ENCODE measurements at regions not wholly inside any gene's neighbourhood (a gene's known extent, or its start where the extent isn't known, plus 50 kb on each side); places are given as distances from the start of the nearest gene placed in this dataset.
A peak's percentile ranks its signal among the peaks of the same experiment; 100 is the strongest.

DNA sequence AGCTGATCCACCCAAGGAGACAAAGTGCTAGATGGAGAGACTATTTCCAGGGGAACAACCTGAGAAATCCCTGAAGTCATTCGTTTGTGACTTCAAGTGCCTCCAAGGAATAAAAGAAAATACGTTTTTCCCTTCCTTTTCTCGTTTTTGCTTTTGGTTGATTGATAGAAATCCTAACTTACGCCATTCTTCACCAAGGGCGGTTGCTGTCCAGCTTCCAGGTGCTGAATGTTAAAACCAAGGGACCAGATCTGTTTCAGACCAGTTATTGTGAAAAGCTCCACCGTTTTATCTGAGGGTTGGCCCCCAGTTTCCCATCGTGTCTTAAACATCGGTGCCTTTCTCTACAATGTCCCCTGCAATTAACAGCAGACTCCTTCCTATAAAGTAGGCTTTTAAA lies 600.7 kb upstream of the SGCD start:
- DNase-seq = peak; percentile 21

DNA sequence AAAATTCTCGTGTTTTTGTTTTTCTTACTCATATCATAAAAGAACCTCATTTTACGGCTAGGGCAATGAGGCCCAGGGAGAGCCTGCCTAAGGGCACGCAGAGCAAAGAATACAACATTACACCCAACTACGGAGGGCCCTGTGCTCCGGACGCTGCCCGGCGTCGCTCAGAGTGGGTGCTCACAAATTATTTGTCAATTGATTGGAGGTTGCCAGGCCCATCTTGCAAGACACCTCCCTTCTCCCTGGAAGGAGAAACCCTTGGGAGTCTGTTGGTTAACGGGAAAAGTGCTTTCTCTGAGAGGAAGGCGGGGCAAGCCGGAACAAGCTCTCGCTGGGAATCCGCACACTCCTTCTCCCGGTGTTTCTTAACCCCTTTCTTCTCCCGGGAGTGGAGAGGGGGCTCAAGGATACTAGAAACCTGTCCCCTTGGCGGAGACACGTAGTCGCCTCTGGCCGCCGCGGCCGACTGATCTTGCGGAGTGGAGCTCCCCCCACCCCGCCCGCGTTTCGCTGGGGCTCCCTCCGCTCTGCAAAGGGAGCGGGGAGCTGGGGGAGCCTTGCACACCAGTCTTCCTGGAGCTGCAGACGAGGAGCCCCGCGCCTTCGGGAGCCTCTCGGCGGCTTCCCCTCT lies 599.3 kb upstream of the SGCD start:
- DNase-seq = no peak

DNA sequence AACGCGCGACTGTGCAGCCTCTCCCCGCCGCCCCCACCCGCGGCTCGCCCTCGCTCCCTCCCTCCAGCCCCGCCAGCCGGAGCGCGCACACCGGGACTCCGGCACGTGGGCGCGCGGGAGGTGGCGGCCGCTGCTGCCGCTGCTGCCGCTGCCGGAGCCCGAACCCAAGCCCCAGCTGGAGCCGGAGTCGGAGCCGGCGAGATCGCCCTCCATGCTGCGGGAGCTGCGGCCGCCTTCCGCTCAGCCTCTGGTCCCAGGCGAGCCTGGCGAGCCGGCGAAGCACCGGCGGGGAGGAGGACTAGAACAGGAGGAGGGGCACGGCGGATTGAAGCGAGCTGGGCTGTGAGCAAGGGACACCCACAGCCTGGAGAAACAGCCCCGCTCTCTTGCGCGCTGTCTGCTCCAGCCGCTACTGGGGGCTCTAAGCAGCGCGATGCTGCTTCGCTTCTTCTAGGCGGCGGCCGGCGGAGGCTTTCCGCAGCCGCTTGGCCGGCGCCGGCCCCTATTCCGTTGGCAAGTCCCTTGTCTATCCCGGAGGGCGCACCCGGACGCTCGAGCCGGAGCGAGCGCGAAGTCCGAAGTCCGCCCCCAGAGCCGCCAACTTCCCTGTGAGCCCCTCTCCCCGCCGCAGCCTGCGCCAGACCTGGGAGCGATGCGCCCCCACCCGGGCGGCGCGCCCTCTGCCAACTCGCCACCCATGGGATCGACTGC lies 598.7 kb upstream of the SGCD start:
- DNase-seq = peak; percentile 86

DNA sequence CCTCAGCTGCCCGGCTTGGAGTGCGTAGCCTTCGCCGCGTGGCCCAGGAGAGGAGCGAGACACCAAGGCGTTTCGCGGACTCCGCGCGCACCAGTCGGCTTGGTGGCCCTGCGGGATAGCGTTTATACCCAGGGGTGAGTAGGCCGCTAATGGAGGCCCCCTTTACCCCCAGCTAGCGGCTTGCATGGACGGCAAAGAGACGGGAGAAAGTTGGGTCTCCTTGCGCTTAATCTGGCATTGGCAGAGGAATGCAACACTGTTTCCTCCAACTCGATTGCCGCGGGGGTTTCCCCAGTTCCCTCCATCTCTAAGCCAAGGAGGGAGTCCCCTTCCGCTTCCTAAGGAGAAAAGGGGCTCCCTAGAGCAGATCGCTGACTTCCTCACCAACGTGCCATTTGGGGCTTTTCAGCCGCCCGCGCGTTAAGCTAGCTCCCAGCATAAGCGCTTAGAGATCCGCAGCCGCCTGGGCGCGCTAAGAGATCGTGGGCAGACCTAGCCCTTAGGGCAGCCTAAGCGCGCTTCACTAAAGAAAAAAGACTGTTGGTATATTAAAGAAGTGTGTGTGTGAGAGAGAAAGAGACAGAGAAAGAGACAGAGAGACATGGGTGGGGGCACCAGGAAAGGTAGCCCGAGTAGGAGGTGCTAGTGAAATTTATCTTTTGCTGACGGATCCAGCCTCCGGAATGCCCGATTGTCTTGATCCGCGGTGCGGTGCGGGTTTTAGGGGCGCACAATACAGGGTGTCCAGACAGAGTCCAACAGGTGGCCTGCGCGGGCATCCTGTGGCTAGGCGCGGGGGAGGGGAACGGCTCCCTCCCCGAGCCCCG lies 597.9 kb upstream of the SGCD start:
- DNase-seq = peak; percentile 79

DNA sequence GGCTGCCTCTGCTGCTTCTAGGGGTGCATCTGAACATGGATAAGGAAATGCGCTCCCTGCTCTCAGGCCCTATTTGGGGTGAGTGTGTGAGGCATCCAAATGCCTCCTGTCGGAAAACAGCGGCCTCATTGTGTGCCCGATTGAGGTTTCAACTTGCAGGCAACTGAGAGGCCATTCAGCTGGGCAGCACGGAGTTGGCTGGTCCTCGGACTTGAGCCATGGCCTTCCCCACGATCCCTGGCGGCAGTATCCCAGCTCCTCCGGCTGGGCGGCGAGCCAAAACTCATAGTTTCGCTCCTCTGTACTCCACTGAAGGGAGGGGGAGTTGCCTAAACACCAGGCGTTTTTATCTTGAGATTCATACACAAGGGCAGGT lies 597.3 kb upstream of the SGCD start:
- DNase-seq = peak; percentile 62

DNA sequence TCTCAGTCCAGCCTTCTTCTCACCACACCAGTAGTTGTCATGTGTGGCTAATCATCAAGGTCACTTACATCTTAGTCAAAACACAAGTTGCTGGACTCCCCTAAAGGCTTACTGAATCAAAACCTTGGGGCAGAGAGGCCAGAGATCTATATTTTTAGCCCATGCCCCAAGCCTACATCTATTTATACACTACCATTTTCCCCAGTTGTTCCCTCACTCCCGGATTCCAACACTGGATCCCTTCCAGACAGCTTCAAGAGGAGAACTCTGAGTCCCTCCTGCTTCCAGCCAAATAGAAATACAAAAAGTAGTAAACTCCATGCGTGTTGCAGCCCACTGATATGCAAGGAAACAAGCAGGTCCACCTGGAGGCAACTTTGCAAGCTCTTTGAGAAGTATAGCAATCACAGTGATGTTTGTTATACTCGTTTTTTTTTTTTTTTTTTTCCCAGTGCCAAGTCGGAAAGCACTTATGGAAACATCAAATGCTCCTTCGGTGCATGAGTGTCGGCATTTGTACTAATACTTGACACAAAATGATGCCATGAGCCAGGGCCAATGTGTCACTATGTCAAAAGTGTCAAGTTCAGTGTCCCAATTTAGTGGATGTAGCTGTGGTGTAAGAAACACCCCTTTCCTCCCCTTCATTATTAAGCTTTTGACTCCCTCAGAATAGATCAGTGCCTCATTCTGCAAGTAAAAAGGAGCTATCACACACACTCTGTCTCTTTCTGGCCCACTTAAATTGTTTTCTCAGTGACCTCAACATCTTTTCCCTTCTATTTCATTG lies 594.2 kb upstream of the SGCD start:
- no peak for DNase-seq

DNA sequence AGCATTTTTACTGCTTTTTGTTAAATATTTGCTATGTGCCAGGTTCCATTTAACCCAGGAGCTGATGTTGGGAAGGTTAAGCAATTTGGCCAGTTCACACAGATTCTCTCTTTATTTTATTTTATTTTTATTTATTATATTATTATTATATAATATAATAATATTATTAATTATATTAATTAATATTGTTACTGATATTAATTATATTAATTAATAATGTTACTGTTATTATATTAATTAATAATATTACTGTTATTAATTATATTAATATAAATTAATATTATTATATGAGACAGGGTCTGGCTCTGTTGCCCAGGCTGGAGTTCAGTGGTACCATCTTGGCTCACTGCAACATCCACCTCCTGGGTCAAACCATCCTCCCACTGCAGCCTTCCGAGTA lies 593.0 kb upstream of the SGCD start:
- no peak for DNase-seq

DNA sequence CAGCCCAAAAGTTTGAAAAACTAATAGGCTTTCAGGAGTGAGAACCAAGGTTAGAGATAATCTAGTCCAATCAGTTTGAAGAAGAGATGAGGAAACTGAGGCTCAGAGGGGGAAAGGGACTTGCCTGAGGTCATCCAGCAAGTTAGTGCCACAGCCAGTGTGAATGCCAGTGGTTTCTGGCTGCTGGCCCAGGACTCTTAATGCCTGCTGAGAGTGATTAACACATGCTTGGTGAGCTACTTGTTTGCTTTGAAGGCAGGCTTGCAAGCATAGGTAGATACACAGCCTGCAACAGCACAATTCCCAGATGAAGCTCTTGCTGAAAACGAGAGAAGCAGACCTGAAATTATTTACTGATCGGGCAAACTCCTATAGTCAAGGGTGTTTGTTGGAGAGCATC lies 591.6 kb upstream of the SGCD start:
- DNase-seq = peak; percentile 74

DNA sequence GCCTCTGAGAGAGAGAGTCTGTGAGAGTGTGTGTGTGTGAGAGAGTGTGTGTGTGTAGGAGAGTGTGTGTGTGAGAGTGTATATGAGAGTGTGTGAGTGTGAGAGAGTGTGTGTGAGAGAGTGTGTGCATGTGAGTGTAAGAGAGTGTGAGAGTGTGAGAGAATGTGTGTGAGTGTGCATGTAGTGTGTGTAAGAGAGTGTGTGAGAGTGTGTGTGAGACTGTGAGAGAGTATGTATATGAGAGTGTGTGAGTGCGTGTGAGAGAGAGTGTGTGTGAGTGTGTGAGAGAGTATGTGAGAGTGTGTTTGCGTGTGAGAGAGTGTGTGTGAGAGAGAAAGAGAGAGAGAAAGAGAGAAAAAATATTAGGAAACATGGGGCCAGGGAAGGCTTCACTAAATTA lies 588.3 kb upstream of the SGCD start:
- DNase-seq = no peak

DNA sequence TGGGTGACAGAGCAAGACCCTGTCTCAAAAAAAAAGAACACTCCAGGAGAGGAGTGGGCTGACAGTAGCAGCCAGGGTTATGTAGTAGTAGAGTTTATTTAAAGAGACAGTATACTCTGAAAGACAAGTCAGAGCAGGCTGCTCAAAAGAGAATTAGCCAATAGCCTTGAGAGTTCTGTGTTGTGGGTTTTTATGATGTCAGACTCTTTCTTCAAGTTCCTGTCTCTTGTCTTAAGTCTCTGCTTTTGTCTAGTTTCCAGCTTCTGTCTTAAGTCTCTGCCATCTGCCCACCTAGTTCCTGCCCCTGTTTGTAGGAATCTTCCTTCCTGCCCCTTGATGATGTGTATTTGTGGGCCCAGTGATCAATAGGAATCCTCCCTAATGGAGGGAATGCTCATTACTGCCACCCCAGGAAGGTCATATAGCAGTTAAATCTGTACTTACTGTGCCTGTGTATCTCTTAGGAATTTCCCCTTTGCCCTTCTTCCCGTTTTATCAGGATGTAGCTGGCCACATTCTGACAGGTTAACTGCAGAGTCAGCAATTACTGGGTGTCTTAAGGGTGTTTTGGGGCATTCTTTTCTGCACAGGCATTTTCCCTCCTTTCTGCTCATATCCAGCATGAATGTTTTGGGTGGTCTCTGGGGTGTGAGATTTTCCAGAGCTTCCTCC lies 580.5 kb upstream of the SGCD start:
- no peak for DNase-seq

DNA sequence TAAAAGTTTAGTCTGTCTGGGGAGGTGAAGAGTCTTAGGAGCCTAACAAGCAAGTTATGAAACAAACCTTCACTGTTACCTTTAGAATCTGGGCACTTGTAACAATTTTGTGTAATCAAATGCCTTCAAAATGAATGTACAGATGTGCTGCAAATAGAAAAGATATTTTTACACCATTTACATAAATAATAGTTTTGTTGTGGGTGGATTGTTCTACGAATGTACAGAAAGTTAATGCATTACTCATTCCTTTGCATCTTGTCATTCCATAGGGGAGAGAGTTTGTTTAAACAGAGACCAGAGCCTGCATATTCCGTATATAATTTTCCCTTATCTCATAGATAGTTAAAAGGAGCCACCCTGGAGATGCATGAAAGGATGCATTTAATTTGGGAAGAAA lies 576.9 kb upstream of the SGCD start:
- DNase-seq = no peak

DNA sequence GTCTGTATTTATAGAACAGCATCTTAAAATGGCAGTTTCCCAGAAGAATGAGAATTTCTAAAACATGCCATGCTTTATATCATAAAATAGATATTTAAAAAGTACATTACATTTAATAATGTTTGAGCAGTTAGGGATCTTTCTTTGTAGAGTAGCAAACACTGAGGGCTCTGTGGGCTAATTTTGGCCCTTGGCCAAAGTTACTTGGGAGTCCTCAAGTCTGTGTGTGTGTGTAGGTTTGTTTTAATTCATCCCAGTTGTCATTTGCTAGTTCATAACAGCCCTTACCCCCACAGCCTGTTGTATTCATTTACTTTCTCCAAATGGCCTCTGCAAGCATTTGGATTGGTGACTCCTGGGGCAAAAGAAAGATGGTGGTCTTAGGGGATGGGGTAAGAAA lies 576.4 kb upstream of the SGCD start:
- no peak for DNase-seq

DNA sequence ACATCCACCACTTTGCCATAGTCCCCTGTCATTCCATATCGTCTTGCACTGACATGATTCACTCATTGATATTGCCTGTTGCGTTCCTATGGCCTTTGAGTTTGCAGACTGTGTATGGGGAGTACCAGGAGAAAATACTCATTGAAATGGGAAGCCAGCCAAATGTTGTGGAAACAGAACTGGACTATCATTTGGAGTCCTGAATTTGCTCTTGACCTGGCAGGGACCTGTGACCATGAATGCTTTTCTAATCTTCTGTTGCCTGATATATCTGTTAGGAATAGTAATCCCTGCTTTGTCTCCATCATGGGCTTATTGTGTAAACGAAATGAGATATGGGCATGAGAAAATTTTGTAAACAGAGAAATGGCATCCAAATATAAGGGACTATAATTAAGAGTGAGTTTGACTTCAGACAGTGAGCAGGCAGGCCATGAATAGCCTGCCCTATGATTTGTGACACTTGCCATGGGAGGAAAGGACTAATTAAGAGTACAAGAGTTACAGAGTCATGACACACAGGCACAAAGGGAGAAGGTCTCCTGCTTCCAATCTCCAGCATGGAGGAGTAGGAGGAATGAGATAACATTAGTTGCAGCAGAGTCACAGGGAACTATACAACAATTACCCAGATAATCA lies 572.9 kb upstream of the SGCD start:
- DNase-seq = peak; percentile 54

DNA sequence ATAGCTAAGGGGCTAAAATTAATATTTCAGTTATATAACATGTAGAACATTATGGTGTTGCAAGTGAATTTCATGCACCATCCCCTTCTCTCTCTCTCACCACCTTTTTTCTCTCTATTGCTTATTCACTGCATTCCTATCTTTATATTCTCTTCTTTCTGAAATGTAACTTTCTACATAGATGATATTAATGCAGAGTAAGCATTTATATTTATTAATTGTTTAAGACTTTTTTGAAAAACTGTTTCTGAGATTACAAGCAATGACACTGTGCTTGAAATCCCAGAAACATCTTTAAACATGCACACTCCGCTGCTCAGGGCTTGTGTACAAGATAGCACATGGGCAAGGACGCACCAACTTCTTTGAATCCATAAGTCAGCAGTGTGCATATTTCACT lies 567.7 kb upstream of the SGCD start:
- DNase-seq = no peak

DNA sequence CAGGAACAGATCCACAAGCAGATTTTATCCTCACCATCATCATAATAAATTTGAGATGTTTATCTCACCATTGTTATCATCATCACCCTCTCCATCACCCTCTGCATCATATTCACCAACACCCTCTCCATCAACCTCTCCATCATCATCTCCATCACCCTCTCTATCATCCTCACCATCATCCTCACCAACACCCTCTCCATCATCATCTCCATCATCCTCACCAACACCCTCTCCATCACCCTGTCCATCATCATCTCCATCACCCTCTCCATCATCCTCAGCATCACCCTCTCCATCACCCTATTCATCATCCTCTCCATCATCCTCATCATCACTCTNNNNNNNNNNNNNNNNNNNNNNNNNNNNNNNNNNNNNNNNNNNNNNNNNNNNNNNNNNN lies 567.0 kb upstream of the SGCD start:
- no peak for DNase-seq

DNA sequence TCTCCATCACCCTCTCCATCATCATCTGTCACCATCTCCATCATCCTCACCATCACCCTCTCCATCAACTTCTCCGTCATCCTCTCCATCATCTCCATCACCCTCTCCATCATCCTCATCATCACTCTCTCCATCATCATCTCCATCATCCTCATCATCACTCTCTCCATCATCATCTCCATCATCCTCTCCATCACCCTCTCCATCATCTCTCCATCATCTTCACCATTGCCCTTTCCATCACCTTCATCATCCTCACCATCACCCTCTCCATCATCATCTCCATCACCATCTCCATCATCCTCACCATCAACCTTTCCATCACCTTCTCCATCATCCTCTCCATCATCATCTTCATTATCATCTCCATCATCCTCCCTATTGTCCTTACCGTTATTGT lies 565.5 kb upstream of the SGCD start:
- no peak for DNase-seq

DNA sequence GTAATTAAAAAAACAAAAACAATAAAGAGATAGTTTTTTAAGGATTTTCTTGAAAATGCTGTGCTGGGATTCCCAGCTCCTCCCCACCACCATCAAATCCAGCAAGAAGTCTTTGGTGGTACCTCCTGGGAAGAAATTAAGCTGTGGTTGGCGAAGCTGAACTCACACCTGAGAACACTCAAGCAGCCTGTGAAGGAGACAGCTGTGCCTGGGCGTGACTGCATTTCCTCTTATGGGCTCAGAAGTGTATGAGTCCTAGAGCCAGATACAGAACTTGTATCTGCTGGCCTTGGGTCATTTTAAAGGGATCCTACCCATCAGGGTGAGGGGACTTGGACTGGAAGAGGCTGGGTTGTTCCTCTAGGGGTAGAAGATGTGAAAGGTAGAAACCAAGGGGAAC lies 561.2 kb upstream of the SGCD start:
- no peak for DNase-seq

DNA sequence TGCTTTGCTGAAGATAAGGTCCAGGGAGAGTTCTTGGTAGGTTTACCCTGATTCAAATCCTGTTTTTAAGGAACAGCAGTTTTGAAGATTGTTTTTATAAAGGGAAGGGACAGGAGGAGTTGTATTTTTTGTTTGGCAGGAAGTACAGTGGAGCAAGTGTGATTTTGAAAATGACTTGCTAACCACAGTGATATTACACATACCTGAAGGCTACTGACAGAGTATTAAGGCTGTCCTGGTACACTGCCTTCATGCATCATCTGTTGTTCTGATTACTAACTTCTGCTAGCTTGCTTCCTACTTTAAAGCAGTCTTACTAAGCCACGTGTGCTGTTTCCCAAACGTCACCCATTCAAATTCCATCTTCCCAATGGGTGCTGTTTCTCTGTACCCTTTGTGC lies 559.5 kb upstream of the SGCD start:
- DNase-seq = no peak

DNA sequence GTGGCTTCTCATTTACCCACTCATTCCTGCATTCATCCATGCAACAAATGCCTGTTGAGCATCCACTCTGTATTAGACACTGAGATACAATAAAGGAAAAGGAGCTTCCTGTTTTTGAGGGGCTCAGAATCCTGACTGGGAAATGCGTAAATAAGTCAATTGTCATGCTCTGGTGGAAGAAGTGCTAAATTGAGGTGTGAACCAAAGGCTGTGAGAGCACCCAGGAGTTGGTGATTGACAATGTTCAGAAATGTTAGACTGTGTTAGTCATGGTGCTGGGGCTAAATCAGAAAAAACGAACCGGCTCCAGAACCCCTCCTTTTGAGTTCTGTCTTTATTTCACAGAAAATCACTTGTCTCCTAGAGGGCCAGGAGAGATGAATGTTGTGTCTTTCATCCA lies 558.6 kb upstream of the SGCD start:
- no peak for DNase-seq

DNA sequence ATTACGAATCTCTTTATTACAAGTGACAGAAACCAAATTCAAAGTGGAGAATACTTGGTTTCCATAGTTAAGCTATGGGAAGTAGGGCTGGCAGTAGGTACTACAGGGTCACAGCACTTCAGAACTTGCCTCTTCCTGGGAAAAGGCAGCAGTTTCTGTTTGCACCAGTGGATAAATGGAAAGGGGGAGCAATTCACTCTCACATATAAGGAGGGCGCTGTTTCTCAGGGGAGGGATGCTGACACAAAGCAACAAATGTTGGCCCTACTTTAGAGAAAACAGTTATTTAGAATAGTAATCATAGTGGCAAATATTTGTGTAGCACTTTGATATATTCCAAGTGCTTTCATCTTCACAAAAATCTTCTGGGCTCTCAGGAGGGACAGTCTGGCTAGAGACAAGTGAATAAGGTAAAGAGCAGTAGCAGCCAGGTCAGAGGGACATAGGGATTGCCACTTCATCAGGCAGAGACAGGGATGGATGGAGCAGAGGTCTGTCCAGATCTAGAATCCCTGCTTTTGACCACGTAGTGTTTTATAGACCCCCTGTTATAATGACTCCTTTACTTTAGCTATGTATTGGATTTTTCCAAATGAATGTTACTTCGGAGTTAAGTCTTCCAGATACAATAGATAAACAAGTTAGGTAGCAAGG lies 554.8 kb upstream of the SGCD start:
- DNase-seq = peak; percentile 17

DNA sequence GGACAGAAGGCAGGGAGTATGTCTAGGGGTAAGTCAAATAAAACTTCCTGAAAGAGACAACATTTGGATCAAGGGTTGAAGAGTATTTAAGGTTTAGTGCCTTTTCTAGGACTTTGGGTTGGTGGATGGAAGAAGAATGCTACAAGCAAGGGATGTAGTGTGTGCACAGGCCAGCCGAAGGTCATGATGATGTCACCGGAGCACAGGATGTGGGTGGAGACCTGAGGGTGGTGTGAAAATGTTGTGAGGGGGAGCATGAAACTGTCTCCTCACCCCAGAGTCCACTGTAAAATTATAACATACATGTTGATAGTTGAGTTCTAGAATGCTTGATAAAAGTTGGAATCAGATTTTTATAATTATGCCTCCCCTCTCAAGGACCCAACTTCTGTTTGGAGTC lies 553.3 kb upstream of the SGCD start:
- DNase-seq = peak; percentile 28

DNA sequence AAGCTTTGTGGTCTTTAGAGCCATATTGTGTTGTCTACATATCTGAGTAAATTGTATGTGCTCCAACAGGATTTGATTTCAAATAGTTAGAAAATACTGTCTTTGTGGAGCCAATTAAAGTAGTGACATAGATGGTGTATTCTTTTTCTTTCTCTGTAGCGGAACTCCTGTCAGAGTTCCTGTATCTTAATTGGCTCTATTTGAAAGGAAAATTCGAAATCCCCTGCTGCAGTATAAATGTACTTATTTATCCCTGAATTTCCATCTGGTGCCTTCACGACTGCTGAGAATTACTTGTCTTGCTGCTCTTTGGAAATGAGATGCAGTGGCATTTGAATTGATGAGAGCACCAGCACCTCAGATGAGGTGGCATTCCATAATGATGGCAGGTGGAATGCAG lies 546.7 kb upstream of the SGCD start:
- no peak for DNase-seq
